ENCODE measurements at regions not wholly inside any gene's neighbourhood (a gene's known extent, or its start where the extent isn't known, plus 50 kb on each side); places are given as distances from the start of the nearest gene placed in this dataset.
"Not testable (repeated sequence)": the region's sequence is repeated elsewhere in the genome, so short reads cannot be mapped to it uniquely, and the experiment has no call there.

GRCh38 chr5:4571248-4571948 is 568.7 kb upstream of the ADAMTS16 start:
- DNase-seq = no peak
- no peak overlapping the region for H3K27ac Mint-ChIP-seq
- H3K4me1 Mint-ChIP-seq = no peaks in the 10 kb centered on the region
- peaks cover 6% of the 10 kb centered on the region for H3K9me3 Mint-ChIP-seq
- H3K27me3 Mint-ChIP-seq = no peaks in the 10 kb centered on the region
- no peaks in the 10 kb centered on the region for H3K36me3 Mint-ChIP-seq
- no peak overlapping the region for H3K4me3 Mint-ChIP-seq

GRCh38 chr5:4572311-4573100 is 567.6 kb upstream of the ADAMTS16 start:
- no peak overlapping the region for H3K4me3 Mint-ChIP-seq
- H3K9me3 Mint-ChIP-seq = peaks cover 5% of the 10 kb centered on the region
- no peak overlapping the region for H3K27ac Mint-ChIP-seq
- no peak for DNase-seq
- no peaks in the 10 kb centered on the region for H3K36me3 Mint-ChIP-seq
- H3K4me1 Mint-ChIP-seq = no peaks in the 10 kb centered on the region
- no peaks in the 10 kb centered on the region for H3K27me3 Mint-ChIP-seq

- no peak overlapping the region for H3K27ac Mint-ChIP-seq
- no peaks in the 10 kb centered on the region for H3K27me3 Mint-ChIP-seq
- H3K9me3 Mint-ChIP-seq = peaks cover 10% of the 10 kb centered on the region
- H3K36me3 Mint-ChIP-seq = no peaks in the 10 kb centered on the region
- DNase-seq = no peak
- H3K4me3 Mint-ChIP-seq = no peak overlapping the region
- H3K4me1 Mint-ChIP-seq = no peaks in the 10 kb centered on the region
Observed at GRCh38 chr5:4575608-4576007, 564.5 kb upstream of the ADAMTS16 start.

- DNase-seq = no peak
- Mint-ChIP-seq H3K27me3 (no peaks in the 10 kb centered on the region), H3K4me3 (no peak overlapping the region), H3K27ac (no peak overlapping the region), H3K36me3 (no peaks in the 10 kb centered on the region), H3K4me1 (no peaks in the 10 kb centered on the region), H3K9me3 (peaks cover 14% of the 10 kb centered on the region)
Observed at GRCh38 chr5:4576161-4576748, 563.9 kb upstream of the ADAMTS16 start.

GRCh38 chr5:4576908-4577307 is 563.2 kb upstream of the ADAMTS16 start:
- peaks cover 15% of the 10 kb centered on the region for H3K9me3 Mint-ChIP-seq
- DNase-seq = no peak
- H3K27me3 Mint-ChIP-seq = no peaks in the 10 kb centered on the region
- no peak overlapping the region for H3K4me3 Mint-ChIP-seq
- H3K4me1 Mint-ChIP-seq = no peaks in the 10 kb centered on the region
- H3K27ac Mint-ChIP-seq = no peak overlapping the region
- no peaks in the 10 kb centered on the region for H3K36me3 Mint-ChIP-seq

GRCh38 chr5:4579679-4580078 is 560.5 kb upstream of the ADAMTS16 start:
- no peak for DNase-seq
- H3K27me3 Mint-ChIP-seq = no peaks in the 10 kb centered on the region
- no peaks in the 10 kb centered on the region for H3K36me3 Mint-ChIP-seq
- no peak overlapping the region for H3K27ac Mint-ChIP-seq
- H3K4me1 Mint-ChIP-seq = no peaks in the 10 kb centered on the region
- peaks cover 14% of the 10 kb centered on the region for H3K9me3 Mint-ChIP-seq
- H3K4me3 Mint-ChIP-seq = no peak overlapping the region

GRCh38 chr5:4580772-4581171 is 559.4 kb upstream of the ADAMTS16 start:
- no peak overlapping the region for H3K4me3 Mint-ChIP-seq
- no peaks in the 10 kb centered on the region for H3K27me3 Mint-ChIP-seq
- peaks cover 14% of the 10 kb centered on the region for H3K9me3 Mint-ChIP-seq
- no peak overlapping the region for H3K27ac Mint-ChIP-seq
- DNase-seq = no peak
- no peaks in the 10 kb centered on the region for H3K4me1 Mint-ChIP-seq
- no peaks in the 10 kb centered on the region for H3K36me3 Mint-ChIP-seq

- H3K27ac Mint-ChIP-seq = no peak overlapping the region
- H3K4me3 Mint-ChIP-seq = no peak overlapping the region
- no peaks in the 10 kb centered on the region for H3K27me3 Mint-ChIP-seq
- H3K4me1 Mint-ChIP-seq = no peaks in the 10 kb centered on the region
- no peaks in the 10 kb centered on the region for H3K36me3 Mint-ChIP-seq
- H3K9me3 Mint-ChIP-seq = peaks cover 14% of the 10 kb centered on the region
- no peak for DNase-seq
Observed at GRCh38 chr5:4581289-4581688, 558.8 kb upstream of the ADAMTS16 start.

- H3K4me3 Mint-ChIP-seq = no peak overlapping the region
- H3K4me1 Mint-ChIP-seq = no peaks in the 10 kb centered on the region
- DNase-seq = no peak
- no peaks in the 10 kb centered on the region for H3K36me3 Mint-ChIP-seq
- H3K9me3 Mint-ChIP-seq = peaks cover 10% of the 10 kb centered on the region
- no peaks in the 10 kb centered on the region for H3K27me3 Mint-ChIP-seq
- no peak overlapping the region for H3K27ac Mint-ChIP-seq
Observed at GRCh38 chr5:4584982-4585381, 555.1 kb upstream of the ADAMTS16 start.

- Mint-ChIP-seq H3K27me3 (no peaks in the 10 kb centered on the region), H3K4me1 (no peaks in the 10 kb centered on the region), H3K27ac (no peak overlapping the region), H3K36me3 (no peaks in the 10 kb centered on the region), H3K9me3 (peaks cover 6% of the 10 kb centered on the region), H3K4me3 (no peak overlapping the region)
- no peak for DNase-seq
Observed at GRCh38 chr5:4613440-4613839, 526.7 kb upstream of the ADAMTS16 start.

GRCh38 chr5:4614088-4614487 is 526.0 kb upstream of the ADAMTS16 start:
- Mint-ChIP-seq H3K9me3 (peaks cover 3% of the 10 kb centered on the region), H3K4me1 (no peaks in the 10 kb centered on the region), H3K36me3 (no peaks in the 10 kb centered on the region), H3K4me3 (no peak overlapping the region), H3K27me3 (no peaks in the 10 kb centered on the region), H3K27ac (no peak overlapping the region)
- no peak for DNase-seq

- not testable (repeated sequence) for H3K9me3 Mint-ChIP-seq, H3K36me3 Mint-ChIP-seq, H3K27me3 Mint-ChIP-seq, H3K4me1 Mint-ChIP-seq, DNase-seq, H3K27ac Mint-ChIP-seq, H3K4me3 Mint-ChIP-seq
Observed at GRCh38 chr5:4615369-4615768, 524.8 kb upstream of the ADAMTS16 start.

- Mint-ChIP-seq H3K36me3 (no peaks in the 10 kb centered on the region), H3K4me3 (no peak overlapping the region), H3K27me3 (no peaks in the 10 kb centered on the region), H3K4me1 (no peaks in the 10 kb centered on the region), H3K27ac (no peak overlapping the region), H3K9me3 (peaks cover 13% of the 10 kb centered on the region)
- DNase-seq = no peak
Observed at GRCh38 chr5:4625206-4625896, 514.8 kb upstream of the ADAMTS16 start.

GRCh38 chr5:4627131-4627530 is 513.0 kb upstream of the ADAMTS16 start:
- no peaks in the 10 kb centered on the region for H3K27me3 Mint-ChIP-seq
- H3K9me3 Mint-ChIP-seq = peaks cover 13% of the 10 kb centered on the region
- H3K4me1 Mint-ChIP-seq = no peaks in the 10 kb centered on the region
- no peak overlapping the region for H3K27ac Mint-ChIP-seq
- H3K4me3 Mint-ChIP-seq = no peak overlapping the region
- H3K36me3 Mint-ChIP-seq = no peaks in the 10 kb centered on the region
- no peak for DNase-seq

- DNase-seq = no peak
- H3K4me3 Mint-ChIP-seq = no peak overlapping the region
- peaks cover 10% of the 10 kb centered on the region for H3K9me3 Mint-ChIP-seq
- no peaks in the 10 kb centered on the region for H3K4me1 Mint-ChIP-seq
- no peaks in the 10 kb centered on the region for H3K36me3 Mint-ChIP-seq
- H3K27ac Mint-ChIP-seq = no peak overlapping the region
- H3K27me3 Mint-ChIP-seq = no peaks in the 10 kb centered on the region
Observed at GRCh38 chr5:4627929-4628328, 512.2 kb upstream of the ADAMTS16 start.
